ENCODE measurements at regions not wholly inside any gene's neighbourhood (a gene's known extent, or its start where the extent isn't known, plus 50 kb on each side); places are given as distances from the start of the nearest gene placed in this dataset.

DNA sequence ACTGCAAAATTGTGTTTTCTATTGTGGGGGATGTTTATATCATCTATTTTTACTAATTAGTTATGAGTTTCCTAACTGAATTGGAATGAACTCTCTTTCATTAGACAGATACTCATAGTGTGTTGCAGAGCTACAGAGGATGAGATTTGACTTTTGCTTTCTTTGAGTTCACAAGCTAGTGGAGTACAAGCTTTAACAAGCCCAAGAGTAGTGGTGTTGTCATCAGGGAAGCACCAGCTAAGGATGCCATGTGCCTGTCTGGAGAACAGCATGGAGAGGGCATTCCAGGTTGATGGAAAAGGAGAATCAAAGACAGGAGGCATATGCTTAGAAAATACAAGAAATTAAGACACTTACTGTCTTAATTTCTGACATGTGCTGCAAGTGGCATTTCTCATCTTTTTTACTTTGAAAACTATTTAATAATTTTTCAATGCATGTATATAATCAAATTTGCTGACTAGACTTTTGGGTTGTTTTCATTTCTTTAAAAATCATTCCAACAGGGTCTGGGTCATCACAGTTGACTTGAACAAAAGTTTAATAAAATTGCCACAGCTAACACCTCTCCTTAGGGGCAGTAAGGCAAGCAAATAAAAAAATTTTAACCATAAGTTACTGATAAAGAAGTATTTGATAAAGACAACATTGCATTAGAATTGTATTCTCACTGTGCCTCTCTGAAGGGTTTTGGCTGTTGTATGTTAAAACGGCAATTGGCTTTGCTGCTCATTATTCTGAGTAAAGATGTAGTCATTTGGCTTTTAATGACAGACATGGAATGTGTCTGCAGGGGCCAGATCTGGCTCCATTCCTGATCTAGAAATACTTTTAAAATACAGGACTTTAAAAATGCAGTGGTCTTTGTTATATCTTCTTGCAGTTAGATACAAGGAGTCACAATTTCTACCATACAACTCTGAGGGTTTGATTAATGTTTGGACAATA, 323.7 kb upstream of the CDH11 start:
- TF ChIP-seq, protein P1, sequence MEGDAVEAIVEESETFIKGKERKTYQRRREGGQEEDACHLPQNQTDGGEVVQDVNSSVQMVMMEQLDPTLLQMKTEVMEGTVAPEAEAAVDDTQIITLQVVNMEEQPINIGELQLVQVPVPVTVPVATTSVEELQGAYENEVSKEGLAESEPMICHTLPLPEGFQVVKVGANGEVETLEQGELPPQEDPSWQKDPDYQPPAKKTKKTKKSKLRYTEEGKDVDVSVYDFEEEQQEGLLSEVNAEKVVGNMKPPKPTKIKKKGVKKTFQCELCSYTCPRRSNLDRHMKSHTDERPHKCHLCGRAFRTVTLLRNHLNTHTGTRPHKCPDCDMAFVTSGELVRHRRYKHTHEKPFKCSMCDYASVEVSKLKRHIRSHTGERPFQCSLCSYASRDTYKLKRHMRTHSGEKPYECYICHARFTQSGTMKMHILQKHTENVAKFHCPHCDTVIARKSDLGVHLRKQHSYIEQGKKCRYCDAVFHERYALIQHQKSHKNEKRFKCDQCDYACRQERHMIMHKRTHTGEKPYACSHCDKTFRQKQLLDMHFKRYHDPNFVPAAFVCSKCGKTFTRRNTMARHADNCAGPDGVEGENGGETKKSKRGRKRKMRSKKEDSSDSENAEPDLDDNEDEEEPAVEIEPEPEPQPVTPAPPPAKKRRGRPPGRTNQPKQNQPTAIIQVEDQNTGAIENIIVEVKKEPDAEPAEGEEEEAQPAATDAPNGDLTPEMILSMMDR (IDR thresholded peaks at IDR 0.05; ENCODE audit: poor library complexity) = no peak
- no peak for TF ChIP-seq EZH2phosphoT487 (IDR thresholded peaks at IDR 0.05; ENCODE audit: low read depth, severe bottlenecking, unreplicated experiment)
